CD1c-positive myeloid dendritic cell (primary cell): ENCODE measurements at regions not wholly inside any gene's neighbourhood (a gene's known extent, or its start where the extent isn't known, plus 50 kb on each side); places are given as distances from the start of the nearest gene placed in this dataset.
"Not testable (repeated sequence)": the region's sequence is repeated elsewhere in the genome, so short reads cannot be mapped to it uniquely, and the experiment has no call there.

Experiments used
- DNase-seq: peaks from one replicate; pipeline ENCODE4 v3.0.0-alpha.2; 2016; ENCODE audit errors: extremely low spot score

DNA sequence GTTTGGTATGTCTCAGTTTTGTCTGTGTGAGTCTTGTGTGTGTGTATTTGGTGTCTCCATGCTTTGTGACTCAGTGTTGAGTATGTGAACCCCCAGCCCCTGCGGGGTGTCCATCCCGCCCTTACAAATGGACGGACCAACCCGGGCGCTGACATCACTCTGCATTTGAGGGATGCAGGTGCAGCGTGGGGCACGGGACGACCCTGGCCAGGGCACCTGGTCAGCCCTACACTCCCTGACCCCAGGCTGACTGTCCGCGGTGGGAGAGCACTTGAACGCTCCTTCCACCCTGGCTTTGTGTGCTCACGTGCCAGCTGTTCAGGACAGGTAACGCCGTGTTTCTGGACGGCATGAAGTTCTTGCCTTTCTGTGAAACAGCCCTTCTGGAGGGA, 369.0 kb downstream of the BRD1 start:
- no peak for DNase-seq

GRCh38 chr22:49457946-49458707, 369.5 kb downstream of the BRD1 start:
- DNase-seq, result no peak

GRCh38 chr22:49457146-49457545, 370.5 kb downstream of the BRD1 start:
- DNase-seq, result no peak

- no peak for DNase-seq
These were observed 372.1 kb downstream of the BRD1 start for GRCh38 chr22:49455595-49455994.

- DNase-seq, result no peak
These were observed 372.9 kb downstream of the BRD1 start for GRCh38 chr22:49454726-49455125.

GRCh38 chr22:49453771-49454170, 373.9 kb downstream of the BRD1 start:
- DNase-seq, result no peak

GRCh38 chr22:49453019-49453418, 374.7 kb downstream of the BRD1 start:
- not testable (repeated sequence) for DNase-seq

- DNase-seq, result no peak
These were observed 375.2 kb downstream of the BRD1 start for GRCh38 chr22:49452362-49452946.

DNA sequence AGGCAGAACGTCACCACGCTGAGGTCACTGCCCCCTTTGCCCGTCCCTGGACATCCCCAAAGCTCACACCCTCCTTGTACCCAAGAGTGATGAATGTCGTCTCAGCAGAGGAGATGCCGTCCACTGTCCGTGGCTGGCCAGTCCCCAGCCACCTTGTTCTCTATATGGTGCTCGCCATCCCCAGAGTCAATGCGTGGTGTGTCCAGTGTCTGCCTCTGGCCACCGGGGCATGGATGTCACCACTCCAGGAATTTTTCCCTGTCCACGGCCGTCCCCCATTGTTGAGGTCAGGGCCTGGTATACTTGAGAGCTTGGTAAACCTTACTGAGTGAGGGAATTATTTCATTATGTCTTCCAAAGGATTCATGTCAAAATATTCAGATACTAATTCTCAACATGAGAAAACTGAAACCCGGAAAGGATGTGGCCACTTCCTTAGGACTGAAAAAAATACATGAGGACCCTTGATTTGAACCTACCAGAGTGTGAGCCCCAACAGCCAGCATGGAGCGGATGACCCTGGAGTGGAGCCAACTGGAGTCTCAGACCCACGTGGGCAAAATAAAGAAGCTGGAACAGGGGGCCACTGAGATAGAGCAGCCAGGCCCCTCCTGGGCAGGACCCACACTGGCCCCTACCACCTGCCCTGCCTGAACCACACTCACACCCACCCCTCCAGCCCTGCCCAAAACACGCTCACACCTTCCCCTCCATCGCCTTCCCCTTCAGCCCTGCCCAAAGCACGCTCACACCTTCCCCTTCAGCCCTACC, 376.4 kb downstream of the BRD1 start:
- no peak for DNase-seq

DNA sequence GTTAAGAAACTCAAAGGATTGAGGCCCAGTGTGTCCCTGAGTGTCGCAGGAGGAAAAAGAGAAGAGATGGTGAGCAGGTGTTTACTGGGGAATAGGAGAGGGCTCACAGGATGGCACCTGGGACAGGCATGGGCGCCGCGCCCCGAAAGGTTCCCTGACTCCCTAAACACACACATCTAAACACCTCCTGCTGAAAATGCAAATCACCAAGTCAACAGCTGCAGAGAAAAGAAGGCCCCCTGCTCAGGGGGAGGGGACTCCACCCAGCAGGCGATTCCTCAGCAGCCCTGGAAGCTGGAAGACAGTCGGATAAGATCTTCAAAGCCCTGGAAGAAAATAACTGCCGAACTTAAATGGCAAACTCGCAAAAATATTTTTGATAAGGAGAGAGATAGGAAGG, 377.2 kb downstream of the BRD1 start:
- no peak for DNase-seq

DNA sequence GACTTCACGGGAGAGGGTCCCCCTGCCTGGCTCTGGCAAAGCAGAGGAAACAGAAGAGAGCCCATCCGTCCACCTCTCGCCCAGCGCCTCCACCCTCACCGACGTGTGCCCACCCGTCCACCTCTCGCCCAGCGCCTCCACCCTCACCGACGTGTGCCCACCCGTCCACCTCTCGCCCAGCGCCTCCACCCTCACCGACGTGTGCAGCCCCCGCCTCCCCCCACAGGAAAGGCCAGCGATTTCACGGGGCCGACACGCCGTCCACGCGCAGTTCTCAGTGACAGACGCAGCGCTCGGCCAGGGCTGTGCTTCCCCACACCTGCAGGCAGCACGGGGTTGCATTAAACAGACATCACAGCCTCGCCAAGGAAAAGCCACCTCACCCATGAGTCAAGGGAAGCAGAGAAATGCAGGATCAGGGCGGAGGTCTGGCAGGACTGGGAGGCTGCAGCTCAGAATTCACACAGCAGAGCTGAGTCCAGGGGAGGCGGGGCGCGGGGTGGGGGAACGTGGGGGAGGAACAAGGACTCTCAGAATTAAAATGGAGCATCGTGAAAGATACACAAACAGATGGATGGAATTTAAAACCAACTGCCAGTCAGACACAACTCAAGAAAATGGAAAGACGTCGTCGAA, 377.7 kb downstream of the BRD1 start:
- no peak for DNase-seq

DNA sequence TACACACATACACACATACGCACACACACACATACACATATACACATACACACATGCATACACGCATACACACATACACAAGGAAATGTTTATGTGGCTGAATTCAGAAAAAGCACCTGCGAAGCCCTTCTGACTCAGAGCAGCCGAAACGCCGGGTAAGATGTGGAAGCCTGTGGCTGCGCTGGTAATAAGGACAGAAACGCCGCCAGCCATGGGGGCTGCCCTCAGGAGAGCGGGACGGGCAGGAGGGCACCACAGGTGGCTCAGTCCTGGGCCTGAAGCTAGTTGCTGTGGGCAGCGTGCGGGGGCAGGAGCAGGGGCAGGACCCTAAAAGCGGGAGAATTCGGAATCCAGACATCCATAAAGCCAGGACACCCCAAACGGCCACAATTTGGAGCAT, 378.3 kb downstream of the BRD1 start:
- no peak for DNase-seq

GRCh38 chr22:49448526-49448925, 379.1 kb downstream of the BRD1 start:
- DNase-seq, result no peak

DNA sequence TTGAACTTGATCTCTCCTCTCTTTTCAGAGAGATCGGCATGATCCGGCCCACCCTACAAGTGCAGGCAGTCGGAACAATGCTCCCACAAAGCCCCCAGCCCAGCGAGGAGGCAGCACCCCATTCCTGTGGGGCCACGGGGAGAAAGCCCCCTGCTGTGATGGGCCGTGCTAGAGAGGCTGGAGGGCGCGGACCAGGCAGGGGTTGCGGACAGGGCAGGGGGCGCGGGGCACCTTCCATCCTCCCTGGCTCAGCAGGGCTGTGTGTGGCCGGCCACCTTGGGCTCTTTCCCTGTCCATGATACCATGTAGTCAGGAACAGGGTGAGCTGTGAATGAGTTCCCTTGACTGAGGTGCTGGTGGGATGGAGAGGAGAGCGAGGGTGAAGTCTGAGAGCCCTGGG, 379.8 kb downstream of the BRD1 start:
- no peak for DNase-seq

DNA sequence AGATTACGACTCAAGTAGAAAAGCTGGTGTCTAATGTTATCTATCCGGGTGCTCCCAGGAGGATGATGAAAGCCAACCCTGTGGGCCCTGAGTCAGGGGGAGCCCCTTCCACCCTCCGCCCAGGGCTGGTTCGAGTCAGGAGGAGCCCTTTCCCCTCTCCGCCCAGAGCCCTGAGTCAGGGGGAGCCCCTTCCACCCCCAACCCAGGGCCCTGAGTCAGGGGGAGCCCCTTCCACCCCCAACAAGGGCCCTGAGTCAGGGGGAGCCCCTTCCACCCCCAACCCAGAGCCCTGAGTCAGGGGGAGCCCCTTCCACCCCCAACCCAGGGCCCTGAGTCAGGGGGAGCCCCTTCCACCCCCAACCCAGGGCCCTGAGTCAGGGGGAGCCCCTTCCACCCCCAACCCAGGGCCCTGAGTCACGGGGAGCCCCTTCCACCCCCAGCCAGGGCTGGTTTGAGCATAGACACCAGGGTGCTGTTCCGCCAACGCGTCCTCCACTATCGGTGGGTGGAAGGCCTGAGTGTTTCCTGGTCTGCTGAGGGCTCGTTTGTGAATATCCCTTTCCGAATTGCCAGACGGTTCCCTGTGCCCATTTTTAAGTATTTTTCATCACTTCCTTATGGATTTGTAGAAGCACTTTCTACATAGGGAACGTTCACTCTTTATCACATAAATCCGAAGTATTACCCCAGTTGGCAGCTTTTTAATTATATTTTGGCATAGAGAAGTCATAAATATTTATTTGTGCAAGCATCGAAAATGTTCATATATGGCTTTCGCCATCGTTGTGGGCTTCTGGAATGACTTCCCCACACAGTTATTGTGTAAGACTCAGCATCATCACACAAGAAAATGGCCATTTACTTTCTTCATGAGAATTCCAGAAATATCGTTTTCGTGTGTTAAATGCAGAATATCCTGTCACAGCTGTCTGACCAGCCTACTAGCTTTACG, 380.6 kb downstream of the BRD1 start:
- DNase-seq, result no peak

- no peak for DNase-seq
These were observed 381.4 kb downstream of the BRD1 start for GRCh38 chr22:49446145-49446758.

DNA sequence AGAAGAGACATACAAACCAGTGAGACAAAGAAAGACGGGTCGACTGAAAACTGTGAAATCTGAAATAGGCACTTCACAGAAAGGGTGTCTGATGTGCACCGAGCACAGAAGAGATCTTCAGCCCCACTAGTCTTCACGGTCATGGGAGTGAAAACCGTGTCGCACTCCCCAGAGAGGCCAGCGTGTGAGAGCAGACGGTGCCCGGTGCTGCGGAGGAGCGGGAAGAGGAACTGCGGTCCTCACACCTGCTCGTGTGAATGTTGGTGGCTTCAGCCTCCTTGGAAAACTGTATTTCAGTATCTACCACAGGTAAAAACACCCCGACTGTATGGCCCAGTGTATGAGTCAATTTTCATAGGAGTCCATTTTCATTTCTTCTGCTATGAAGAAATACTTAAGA, 382.9 kb downstream of the BRD1 start:
- no peak for DNase-seq

GRCh38 chr22:49440931-49441330, 386.7 kb downstream of the BRD1 start:
- DNase-seq, result no peak

GRCh38 chr22:49439373-49439772, 388.3 kb downstream of the BRD1 start:
- DNase-seq, result no peak

DNA sequence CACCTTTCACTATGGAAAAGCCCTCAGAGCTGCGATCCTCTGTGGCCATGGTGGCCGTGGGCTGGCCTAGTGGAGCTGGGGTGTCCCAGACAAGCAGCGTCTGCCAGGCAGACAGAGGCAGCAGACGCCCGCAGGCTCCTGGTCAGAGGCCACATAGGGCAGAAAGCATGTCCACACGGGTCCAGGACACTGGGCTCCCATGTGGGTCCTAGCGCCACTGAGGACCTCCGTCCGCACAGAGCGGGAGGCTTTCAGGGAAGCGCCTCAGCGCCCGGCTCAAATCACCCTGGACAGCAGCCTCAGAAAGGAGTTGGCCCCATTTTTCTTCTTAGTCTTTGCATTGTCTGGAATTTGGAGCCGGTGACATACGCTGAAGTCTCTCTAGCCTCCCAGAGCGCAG, 389.7 kb downstream of the BRD1 start:
- DNase-seq, result no peak

- DNase-seq, result no peak
These were observed 390.3 kb downstream of the BRD1 start for GRCh38 chr22:49437356-49437755.
